ENCODE measurements at regions not wholly inside any gene's neighbourhood (a gene's known extent, or its start where the extent isn't known, plus 50 kb on each side); places are given as distances from the start of the nearest gene placed in this dataset.

GRCh38 chr4:178066338-178066941 lies 624.2 kb upstream of the AGA start:
- no peak for TF ChIP-seq POLR2AphosphoS5 (IDR thresholded peaks at IDR 0.05; ENCODE audit: low read depth, low read length)
- no peak for TF ChIP-seq POLR2A (IDR thresholded peaks at IDR 0.05; ENCODE audit: low read depth, low read length)
- TF ChIP-seq TAF1 (IDR thresholded peaks at IDR 0.05; ENCODE audit: borderline replicate concordance, low read depth, low read length), result no peak
